Esophagus muscularis mucosa (tissue), 4 donors: ENCODE measurements at regions not wholly inside any gene's neighbourhood (a gene's known extent, or its start where the extent isn't known, plus 50 kb on each side); places are given as distances from the start of the nearest gene placed in this dataset.

ENCODE experiments used
- CTCF ChIP-seq, 3 experiments: fragments of 200-600 bp in 2 of 3; fragments of 450-650 bp in 1 of 3; sonication (generic) in 2 of 3; IDR thresholded peaks; one replicate each; pipeline ENCODE4 v1.5.1; 2017 to 2019; ENCODE audit warnings: antibody characterized with exemption in 3 of 3, mild to moderate bottlenecking in 2 of 3, moderate library complexity in 1 of 3
- EP300 ChIP-seq: sonication (generic); formaldehyde crosslinking; IDR thresholded peaks from one replicate; pipeline ENCODE4 v1.6.1; 2017; ENCODE audit warnings: antibody characterized with exemption
- POLR2A ChIP-seq: fragments of 450-650 bp; IDR thresholded peaks from one replicate; pipeline ENCODE4 v1.6.1; 2017; ENCODE audit warnings: antibody characterized with exemption, moderate library complexity, mild to moderate bottlenecking, low read depth
- POLR2AphosphoS5 ChIP-seq, 2 donors: sonication (generic); formaldehyde crosslinking; IDR thresholded peaks; one replicate each; pipeline ENCODE4 v1.6.1; 2017; ENCODE audit warnings: antibody characterized with exemption in 2 of 2

- no peak for TF ChIP-seq POLR2AphosphoS5 (IDR thresholded peaks at IDR 0.05)
- TF ChIP-seq CTCF (IDR thresholded peaks at IDR 0.05) = no peak
- TF ChIP-seq POLR2A = no peak
- TF ChIP-seq EP300 = no peak
Observed at GRCh38 chr1:166766942-166767341, 72.3 kb upstream of the POGK start.
